ENCODE measurements at regions not wholly inside any gene's neighbourhood (a gene's known extent, or its start where the extent isn't known, plus 50 kb on each side); places are given as distances from the start of the nearest gene placed in this dataset.

DNA sequence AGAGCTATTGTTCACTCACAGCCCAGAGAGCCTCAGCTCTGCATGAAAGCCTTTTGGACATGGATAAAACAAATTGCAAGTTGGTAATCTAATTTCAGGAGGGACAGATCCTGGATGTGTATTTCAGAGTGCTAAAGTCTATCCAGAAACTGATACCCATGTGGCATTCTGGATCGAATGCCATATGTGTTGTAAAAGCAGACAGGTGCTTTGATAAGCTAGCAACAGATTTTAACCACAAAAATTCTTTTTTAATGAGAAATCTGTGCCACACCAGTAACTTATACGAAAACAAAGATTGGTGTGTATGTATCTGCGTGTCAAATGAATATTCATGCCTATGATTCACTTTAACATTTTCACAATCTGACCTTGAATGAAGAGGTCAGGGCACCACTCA, 936.6 kb upstream of the MAP3K7 start:
- Histone ChIP-seq H3K36me3 (ENCODE audit: control insufficient read depth in 5 of 5, insufficient read depth in 5 of 5, low read length in 5 of 5) (no peaks in the 10 kb centered on the region), H3K27ac (ENCODE audit: low read depth, low read length) (no peak overlapping the region), H3K4me1 (ENCODE audit: control insufficient read depth in 5 of 5, insufficient read depth in 5 of 5, low read length in 5 of 5) (no peaks in the 10 kb centered on the region), H3K9me3 (ENCODE audit: control insufficient read depth in 5 of 5, low read length in 5 of 5) (no peaks in the 10 kb centered on the region), H3K4me3 (ENCODE audit: low read depth in 1 of 5, low read length in 5 of 5) (no peak overlapping the region), H3K27me3 (ENCODE audit: control insufficient read depth in 5 of 5, insufficient read depth in 4 of 5, low read length in 5 of 5) (no peaks in the 10 kb centered on the region), H3K9ac (ENCODE audit: low read length in 5 of 5) (no peak overlapping the region)

DNA sequence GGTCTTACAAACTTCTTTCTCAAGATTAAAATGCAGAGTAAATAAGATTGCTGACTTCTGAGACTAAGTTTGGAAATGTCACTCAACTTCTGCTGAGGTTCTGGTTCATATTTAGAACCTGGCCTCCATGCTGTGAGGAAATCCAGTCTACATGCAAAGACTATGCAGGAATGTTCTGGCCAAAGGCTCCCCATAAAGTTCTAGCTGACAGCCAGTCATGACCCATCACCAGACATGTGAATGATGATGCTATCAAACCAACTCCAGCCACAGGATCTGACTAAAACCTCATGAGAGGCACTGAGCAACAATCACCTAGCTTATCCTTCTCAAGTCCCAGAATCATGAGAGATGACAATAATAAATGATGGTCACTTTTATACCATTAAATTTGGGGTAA, 935.1 kb upstream of the MAP3K7 start:
- Histone ChIP-seq H3K9ac (ENCODE audit: low read length in 5 of 5) (no peak overlapping the region), H3K27me3 (ENCODE audit: control insufficient read depth in 5 of 5, insufficient read depth in 4 of 5, low read length in 5 of 5) (no peaks in the 10 kb centered on the region), H3K9me3 (ENCODE audit: control insufficient read depth in 5 of 5, low read length in 5 of 5) (no peaks in the 10 kb centered on the region), H3K4me1 (ENCODE audit: control insufficient read depth in 5 of 5, insufficient read depth in 5 of 5, low read length in 5 of 5) (no peaks in the 10 kb centered on the region), H3K36me3 (ENCODE audit: control insufficient read depth in 5 of 5, insufficient read depth in 5 of 5, low read length in 5 of 5) (no peaks in the 10 kb centered on the region), H3K4me3 (ENCODE audit: low read depth in 1 of 5, low read length in 5 of 5) (no peak overlapping the region), H3K27ac (ENCODE audit: low read depth, low read length) (no peak overlapping the region)

DNA sequence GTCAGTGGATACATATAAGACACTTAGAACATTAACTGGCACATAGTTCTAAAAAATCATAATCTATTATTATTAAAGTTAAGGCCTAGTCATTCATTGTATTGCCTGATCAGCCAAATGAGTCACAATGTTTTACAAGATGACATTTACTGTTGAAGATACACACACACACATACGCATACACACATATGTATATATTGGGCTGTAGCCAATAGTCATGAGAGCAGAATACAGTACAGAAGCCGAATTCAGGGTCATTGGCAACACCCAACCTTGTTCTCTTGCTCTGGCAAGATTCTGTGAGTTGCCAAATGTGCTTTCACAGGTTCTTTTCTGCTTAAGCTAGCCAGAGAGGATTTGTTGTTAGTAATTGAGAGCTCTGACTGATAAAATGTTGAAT, 922.8 kb upstream of the MAP3K7 start:
- Histone ChIP-seq H3K27me3 (ENCODE audit: control insufficient read depth in 5 of 5, insufficient read depth in 4 of 5, low read length in 5 of 5) (no peaks in the 10 kb centered on the region), H3K27ac (ENCODE audit: low read depth, low read length) (no peak overlapping the region), H3K4me1 (ENCODE audit: control insufficient read depth in 5 of 5, insufficient read depth in 5 of 5, low read length in 5 of 5) (no peaks in the 10 kb centered on the region), H3K9me3 (ENCODE audit: control insufficient read depth in 5 of 5, low read length in 5 of 5) (no peaks in the 10 kb centered on the region), H3K36me3 (ENCODE audit: control insufficient read depth in 5 of 5, insufficient read depth in 5 of 5, low read length in 5 of 5) (no peaks in the 10 kb centered on the region), H3K4me3 (ENCODE audit: low read depth in 1 of 5, low read length in 5 of 5) (no peak overlapping the region), H3K9ac (ENCODE audit: low read length in 5 of 5) (no peak overlapping the region)

DNA sequence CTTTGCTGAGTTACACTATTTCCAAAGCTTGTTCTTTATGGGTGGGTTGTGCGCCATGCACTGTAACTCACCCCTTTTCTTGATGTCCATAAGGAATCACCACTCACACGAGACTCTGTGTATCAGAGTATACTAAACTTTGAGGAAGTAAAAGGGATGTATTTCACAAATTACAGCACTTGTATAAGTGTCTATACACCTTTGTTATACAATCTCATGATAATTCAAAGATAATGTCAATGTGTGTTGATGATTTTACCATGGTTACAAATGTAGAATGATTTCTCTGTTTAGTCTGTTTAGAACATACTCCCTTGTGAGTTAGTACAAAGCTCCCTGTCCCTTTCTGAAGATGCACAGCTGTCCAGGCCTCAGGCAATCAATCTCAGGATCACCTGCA, 922.2 kb upstream of the MAP3K7 start:
- no peak overlapping the region for H3K27ac ChIP-seq (ENCODE audit: low read depth, low read length)
- H3K4me1 ChIP-seq (ENCODE audit: control insufficient read depth in 5 of 5, insufficient read depth in 5 of 5, low read length in 5 of 5): no peaks in the 10 kb centered on the region
- H3K27me3 ChIP-seq (ENCODE audit: control insufficient read depth in 5 of 5, insufficient read depth in 4 of 5, low read length in 5 of 5): no peaks in the 10 kb centered on the region
- H3K4me3 ChIP-seq (ENCODE audit: low read depth in 1 of 5, low read length in 5 of 5): no peak overlapping the region
- no peak overlapping the region for H3K9ac ChIP-seq (ENCODE audit: low read length in 5 of 5)
- H3K9me3 ChIP-seq (ENCODE audit: control insufficient read depth in 5 of 5, low read length in 5 of 5): no peaks in the 10 kb centered on the region
- H3K36me3 ChIP-seq (ENCODE audit: control insufficient read depth in 5 of 5, insufficient read depth in 5 of 5, low read length in 5 of 5): no peaks in the 10 kb centered on the region

DNA sequence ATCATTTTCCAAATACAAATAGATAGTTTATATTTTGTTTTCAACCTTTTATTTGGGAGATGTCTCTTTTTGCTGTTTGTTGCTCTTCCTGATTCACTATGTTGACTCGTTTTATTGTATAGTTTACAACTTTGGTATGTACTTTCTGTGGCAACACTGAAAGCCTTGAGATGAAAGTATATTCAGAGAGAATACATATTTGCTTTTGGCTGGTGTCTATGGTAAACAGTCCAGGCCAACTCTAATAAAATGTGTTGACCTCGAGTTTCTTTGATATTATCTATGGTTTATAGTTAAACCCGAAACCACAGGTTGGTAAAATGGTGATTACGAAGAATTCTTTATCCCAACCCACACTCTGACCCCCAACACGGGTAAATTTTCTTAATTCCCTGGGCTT, 919.6 kb upstream of the MAP3K7 start:
- Histone ChIP-seq H3K9me3 (ENCODE audit: control insufficient read depth in 5 of 5, low read length in 5 of 5) (no peaks in the 10 kb centered on the region), H3K4me3 (ENCODE audit: low read depth in 1 of 5, low read length in 5 of 5) (no peak overlapping the region), H3K9ac (ENCODE audit: low read length in 5 of 5) (no peak overlapping the region), H3K27me3 (ENCODE audit: control insufficient read depth in 5 of 5, insufficient read depth in 4 of 5, low read length in 5 of 5) (no peaks in the 10 kb centered on the region), H3K27ac (ENCODE audit: low read depth, low read length) (no peak overlapping the region), H3K36me3 (ENCODE audit: control insufficient read depth in 5 of 5, insufficient read depth in 5 of 5, low read length in 5 of 5) (no peaks in the 10 kb centered on the region), H3K4me1 (ENCODE audit: control insufficient read depth in 5 of 5, insufficient read depth in 5 of 5, low read length in 5 of 5) (no peaks in the 10 kb centered on the region)

DNA sequence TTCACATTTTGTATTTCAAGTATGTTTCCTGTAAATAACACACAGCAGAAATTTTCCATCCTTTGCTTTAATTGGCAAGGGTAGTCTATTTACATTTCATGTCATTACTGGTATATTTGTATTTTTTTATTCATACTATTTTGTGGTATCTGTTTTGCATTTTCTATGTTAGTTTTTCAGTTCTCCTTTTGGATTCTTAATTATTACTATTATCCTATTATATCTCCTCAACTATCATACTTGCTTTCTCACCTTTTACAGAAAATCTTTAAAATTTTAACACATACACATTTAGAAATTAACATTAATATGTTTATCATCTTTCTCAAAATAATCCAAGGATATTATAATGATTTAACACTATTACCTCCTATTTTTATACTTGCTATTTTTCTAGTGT, 918.3 kb upstream of the MAP3K7 start:
- H3K4me1 ChIP-seq (ENCODE audit: control insufficient read depth in 5 of 5, insufficient read depth in 5 of 5, low read length in 5 of 5): no peaks in the 10 kb centered on the region
- H3K9ac ChIP-seq (ENCODE audit: low read length in 5 of 5): no peak overlapping the region
- H3K27ac ChIP-seq (ENCODE audit: low read depth, low read length): no peak overlapping the region
- H3K36me3 ChIP-seq (ENCODE audit: control insufficient read depth in 5 of 5, insufficient read depth in 5 of 5, low read length in 5 of 5): no peaks in the 10 kb centered on the region
- no peak overlapping the region for H3K4me3 ChIP-seq (ENCODE audit: low read depth in 1 of 5, low read length in 5 of 5)
- H3K9me3 ChIP-seq (ENCODE audit: control insufficient read depth in 5 of 5, low read length in 5 of 5): no peaks in the 10 kb centered on the region
- no peaks in the 10 kb centered on the region for H3K27me3 ChIP-seq (ENCODE audit: control insufficient read depth in 5 of 5, insufficient read depth in 4 of 5, low read length in 5 of 5)

DNA sequence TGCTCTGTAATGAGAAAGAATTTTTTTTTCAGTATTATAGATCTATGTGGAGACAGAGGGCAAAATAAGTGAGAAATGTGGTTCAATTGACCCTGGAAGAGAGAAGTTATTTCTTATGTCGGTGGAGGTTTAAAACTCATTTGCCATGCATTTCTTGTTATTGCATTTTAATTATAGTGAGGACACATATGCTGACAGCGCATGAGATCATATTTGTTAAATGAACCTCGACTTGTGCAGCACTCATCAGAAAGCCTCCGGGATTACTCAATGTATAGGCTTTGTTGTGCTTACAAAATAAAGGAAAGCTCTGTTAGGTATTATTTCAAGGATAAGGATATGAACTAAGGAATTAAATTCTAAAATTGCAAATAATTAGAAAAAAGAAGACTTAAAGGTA, 915.1 kb upstream of the MAP3K7 start:
- no peaks in the 10 kb centered on the region for H3K9me3 ChIP-seq (ENCODE audit: control insufficient read depth in 5 of 5, low read length in 5 of 5)
- no peak overlapping the region for H3K9ac ChIP-seq (ENCODE audit: low read length in 5 of 5)
- no peak overlapping the region for H3K4me3 ChIP-seq (ENCODE audit: low read depth in 1 of 5, low read length in 5 of 5)
- H3K27me3 ChIP-seq (ENCODE audit: control insufficient read depth in 5 of 5, insufficient read depth in 4 of 5, low read length in 5 of 5): no peaks in the 10 kb centered on the region
- H3K27ac ChIP-seq (ENCODE audit: low read depth, low read length): no peak overlapping the region
- no peaks in the 10 kb centered on the region for H3K36me3 ChIP-seq (ENCODE audit: control insufficient read depth in 5 of 5, insufficient read depth in 5 of 5, low read length in 5 of 5)
- no peaks in the 10 kb centered on the region for H3K4me1 ChIP-seq (ENCODE audit: control insufficient read depth in 5 of 5, insufficient read depth in 5 of 5, low read length in 5 of 5)

DNA sequence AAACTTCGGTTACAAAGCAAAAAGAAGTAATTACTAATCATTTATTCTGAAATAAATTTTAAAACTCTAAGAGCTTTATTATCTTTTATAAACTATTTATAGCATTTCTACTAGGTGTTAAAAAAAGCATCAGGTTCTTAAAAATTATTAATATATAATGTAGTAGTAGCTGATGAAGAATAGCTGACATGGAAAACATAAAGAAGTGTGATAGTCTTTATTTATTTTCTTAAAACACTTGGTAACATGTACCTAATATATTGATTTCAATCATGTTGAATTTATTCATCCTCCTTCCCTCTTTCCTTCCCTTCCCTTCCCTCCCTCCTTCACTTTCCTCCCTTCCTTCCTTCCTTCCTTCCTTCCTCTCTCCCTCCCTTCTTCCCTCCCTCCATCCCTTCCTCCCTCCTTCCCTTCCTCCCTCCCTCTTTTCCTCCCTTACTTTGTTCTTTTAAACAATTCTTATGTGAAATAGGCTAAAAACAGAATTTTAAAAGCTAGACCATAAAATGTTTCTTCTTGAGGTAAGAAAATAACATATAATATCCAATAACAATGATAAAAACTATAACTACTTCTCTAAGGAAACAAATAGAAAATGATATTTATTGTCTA, 913.9 kb upstream of the MAP3K7 start:
- Histone ChIP-seq H3K4me1 (ENCODE audit: control insufficient read depth in 5 of 5, insufficient read depth in 5 of 5, low read length in 5 of 5) (no peaks in the 10 kb centered on the region), H3K36me3 (ENCODE audit: control insufficient read depth in 5 of 5, insufficient read depth in 5 of 5, low read length in 5 of 5) (no peaks in the 10 kb centered on the region), H3K9me3 (ENCODE audit: control insufficient read depth in 5 of 5, low read length in 5 of 5) (no peaks in the 10 kb centered on the region), H3K27me3 (ENCODE audit: control insufficient read depth in 5 of 5, insufficient read depth in 4 of 5, low read length in 5 of 5) (no peaks in the 10 kb centered on the region), H3K27ac (ENCODE audit: low read depth, low read length) (no peak overlapping the region), H3K9ac (ENCODE audit: low read length in 5 of 5) (no peak overlapping the region), H3K4me3 (ENCODE audit: low read depth in 1 of 5, low read length in 5 of 5) (no peak overlapping the region)

DNA sequence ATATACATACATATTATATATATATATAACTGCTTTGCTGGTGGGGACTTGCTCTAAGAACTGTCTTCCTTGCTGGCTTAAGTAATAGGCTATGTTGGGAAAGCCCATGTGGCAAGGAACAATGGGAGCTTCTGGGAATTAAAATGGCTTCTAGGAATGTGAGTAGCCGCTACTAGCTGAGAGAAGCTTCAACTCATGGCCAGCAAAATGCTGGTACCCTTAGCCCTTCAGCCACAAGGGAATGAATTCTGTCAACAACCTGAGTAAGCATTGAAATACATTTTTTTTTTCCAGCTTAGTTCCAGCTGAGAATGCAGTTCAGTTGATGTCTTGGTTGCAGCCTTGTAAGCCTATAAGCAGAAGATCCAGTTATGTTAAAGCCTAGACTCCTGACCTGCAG, 911.7 kb upstream of the MAP3K7 start:
- H3K4me1 ChIP-seq (ENCODE audit: control insufficient read depth in 5 of 5, insufficient read depth in 5 of 5, low read length in 5 of 5): no peaks in the 10 kb centered on the region
- no peaks in the 10 kb centered on the region for H3K9me3 ChIP-seq (ENCODE audit: control insufficient read depth in 5 of 5, low read length in 5 of 5)
- H3K4me3 ChIP-seq (ENCODE audit: low read depth in 1 of 5, low read length in 5 of 5): no peak overlapping the region
- H3K36me3 ChIP-seq (ENCODE audit: control insufficient read depth in 5 of 5, insufficient read depth in 5 of 5, low read length in 5 of 5): no peaks in the 10 kb centered on the region
- no peak overlapping the region for H3K27ac ChIP-seq (ENCODE audit: low read depth, low read length)
- no peak overlapping the region for H3K9ac ChIP-seq (ENCODE audit: low read length in 5 of 5)
- no peaks in the 10 kb centered on the region for H3K27me3 ChIP-seq (ENCODE audit: control insufficient read depth in 5 of 5, insufficient read depth in 4 of 5, low read length in 5 of 5)

DNA sequence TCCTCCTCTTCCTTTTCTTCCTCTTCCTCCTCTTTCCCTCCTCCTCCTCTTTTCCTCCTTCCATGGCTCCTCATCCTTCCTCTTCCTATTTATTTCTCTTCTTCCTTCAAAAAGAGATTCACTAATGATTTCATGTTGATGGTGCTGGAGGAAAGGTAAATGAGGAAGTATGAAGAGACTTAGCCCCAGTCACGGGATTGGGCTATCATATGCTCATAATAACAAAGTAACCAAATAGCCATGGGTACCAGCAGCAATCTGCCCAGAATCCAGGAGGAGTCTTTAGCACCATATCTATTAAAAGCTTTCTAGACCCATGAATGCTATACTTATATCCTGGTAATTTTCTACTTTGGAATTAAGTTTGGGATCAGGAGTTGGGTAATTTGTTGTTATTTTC, 910.9 kb upstream of the MAP3K7 start:
- Histone ChIP-seq H3K9ac (ENCODE audit: low read length in 5 of 5) (no peak overlapping the region), H3K9me3 (ENCODE audit: control insufficient read depth in 5 of 5, low read length in 5 of 5) (no peaks in the 10 kb centered on the region), H3K36me3 (ENCODE audit: control insufficient read depth in 5 of 5, insufficient read depth in 5 of 5, low read length in 5 of 5) (no peaks in the 10 kb centered on the region), H3K4me1 (ENCODE audit: control insufficient read depth in 5 of 5, insufficient read depth in 5 of 5, low read length in 5 of 5) (no peaks in the 10 kb centered on the region), H3K27ac (ENCODE audit: low read depth, low read length) (no peak overlapping the region), H3K4me3 (ENCODE audit: low read depth in 1 of 5, low read length in 5 of 5) (no peak overlapping the region), H3K27me3 (ENCODE audit: control insufficient read depth in 5 of 5, insufficient read depth in 4 of 5, low read length in 5 of 5) (no peaks in the 10 kb centered on the region)

Measured in subcutaneous abdominal adipose tissue (tissue), 5 donors.